HL-60 (cell line): ENCODE measurements at regions not wholly inside any gene's neighbourhood (a gene's known extent, or its start where the extent isn't known, plus 50 kb on each side); places are given as distances from the start of the nearest gene placed in this dataset.

Experiments used
- DNase-seq, 2 experiments: peaks; one replicate each; pipeline ENCODE4 v3.0.0-alpha.2; 2010 to 2020; ENCODE audit warnings: low read depth in 1 of 2, low spot score in 1 of 2
- H3K27ac ChIP-seq: fragments of 250-450 bp; sonication (Bioruptor Pico); replicated peaks from 2 replicates; pipeline ENCODE4 v1.5.1; 2020; ENCODE audit warnings: mild to moderate bottlenecking, moderate library complexity
- H3K27me3 ChIP-seq: fragments of 250-450 bp; sonication (Bioruptor Pico); 2 replicates; pipeline ENCODE4 v1.5.1; 2021; ENCODE audit warnings: mild to moderate bottlenecking, moderate library complexity; ENCODE audit not compliant: insufficient read depth, poor library complexity, severe bottlenecking
- H3K4me3 ChIP-seq: replicated peaks from 2 replicates; pipeline ENCODE4 v1.5.1; 2011; ENCODE audit warnings: mild to moderate bottlenecking, control low read depth, low read length; ENCODE audit not compliant: insufficient read depth
- CTCF ChIP-seq: IDR thresholded peaks from one replicate; pipeline ENCODE4 v1.5.1; 2011; ENCODE audit warnings: low read length, control low read depth, inconsistent platforms; ENCODE audit not compliant: insufficient read depth
- GABPA ChIP-seq: IDR thresholded peaks from 2 replicates; pipeline ENCODE4 v1.6.1; 2012; ENCODE audit warnings: low read depth
- POLR2AphosphoS5 ChIP-seq: IDR thresholded peaks from 2 replicates; pipeline ENCODE4 v1.6.1; 2012; ENCODE audit warnings: low read depth
- REST ChIP-seq: IDR thresholded peaks from 2 replicates; pipeline ENCODE4 v1.6.1; 2012; ENCODE audit warnings: low read depth; ENCODE audit not compliant: insufficient replicate concordance
- SPI1 ChIP-seq: IDR thresholded peaks from 2 replicates; pipeline ENCODE4 v1.6.1; 2012; ENCODE audit warnings: low read depth, mild to moderate bottlenecking, borderline replicate concordance

- no peak overlapping the region for H3K27ac ChIP-seq
- TF ChIP-seq SPI1, result no peak
- TF ChIP-seq CTCF, result peak; percentile 10
- TF ChIP-seq REST, result no peak
- no peak for DNase-seq
- no peaks in the 10 kb centered on the region for H3K27me3 ChIP-seq
- H3K4me3 ChIP-seq, result no peak overlapping the region
Measured at GRCh38 chr2:16281451-16282335, 341.3 kb downstream of the MYCN start.

- no peaks in the 10 kb centered on the region for H3K27me3 ChIP-seq
- TF ChIP-seq SPI1 (no peak), POLR2AphosphoS5 (no peak), REST (no peak), GABPA (no peak)
- H3K4me3 ChIP-seq, result no peak overlapping the region
- H3K27ac ChIP-seq, result no peak overlapping the region
- DNase-seq, result no peak
Measured at GRCh38 chr2:16280081-16280480, 339.7 kb downstream of the MYCN start.

GRCh38 chr2:16279641-16280040 lies 339.3 kb downstream of the MYCN start:
- TF ChIP-seq REST (no peak), POLR2AphosphoS5 (no peak), SPI1 (no peak), GABPA (no peak), CTCF (no peak)
- H3K27me3 ChIP-seq, result no peaks in the 10 kb centered on the region
- H3K27ac ChIP-seq, result no peak overlapping the region
- DNase-seq, result no peak
- H3K4me3 ChIP-seq, result no peak overlapping the region
